ENCODE measurements at regions not wholly inside any gene's neighbourhood (a gene's known extent, or its start where the extent isn't known, plus 50 kb on each side); places are given as distances from the start of the nearest gene placed in this dataset.

GRCh38 chr4:12861422-12861821 is 622.7 kb downstream of the RAB28 start:
- Histone ChIP-seq H3K9ac (ENCODE audit: low read length) (no peak overlapping the region), H3K27ac (ENCODE audit: low read depth, low read length) (no peak overlapping the region), H3K9me3 (ENCODE audit: control insufficient read depth in 1 of 2, insufficient read depth in 1 of 2, low read depth in 1 of 2, low read length in 2 of 2) (no peaks in the 10 kb centered on the region), H4K20me1 (ENCODE audit: insufficient read depth) (no peaks in the 10 kb centered on the region), H3K4me2 (ENCODE audit: low read length) (no peak overlapping the region), H3K36me3 (ENCODE audit: control insufficient read depth in 1 of 2, insufficient read depth in 2 of 2, low read length in 2 of 2) (no peaks in the 10 kb centered on the region), H3K4me1 (ENCODE audit: control insufficient read depth in 1 of 2, insufficient read depth in 2 of 2, low read length in 2 of 2) (no peaks in the 10 kb centered on the region), H2AFZ (ENCODE audit: low read depth, low read length, poor library complexity, severe bottlenecking) (no peak overlapping the region), H3K9me2 (ENCODE audit: insufficient read depth) (no peaks in the 10 kb centered on the region), H3K4me3 (replicated peaks in 1 of 2; ENCODE audit: low read depth in 1 of 2, low read length in 2 of 2) (no peak overlapping the region), H3K27me3 (ENCODE audit: insufficient read depth, low read length) (no peaks in the 10 kb centered on the region), H3K79me2 (ENCODE audit: insufficient read depth, low read length) (no peaks in the 10 kb centered on the region)
- no TSS peak for BruUV-seq (replicated peaks)
- ATAC-seq = no peak
- DNase-seq (ENCODE audit: low read depth, low spot score) = no peak
- intact Hi-C loops (cut with micrococcal nuclease) = no loop called here
- ChIA-PET CTCF (interaction anchor here (0.7 kb wide), 1 partner anchor 16 kb away, joined by 3 read pairs; no protein-coding TSS in a partner anchor), POLR2A (no interaction called here), RAD21 (ENCODE audit: low non-redundant PET in 1 of 2, low total read pairs in 2 of 2, uncharacterized antibody in 2 of 2, unreplicated experiment in 2 of 2) (no interaction called here)
- TF ChIP-seq ZNF274 (IDR thresholded peaks at IDR 0.05; ENCODE audit: low read depth, low read length) (no peak), SRF (IDR thresholded peaks at IDR 0.05; ENCODE audit: low read depth) (no peak), YY1 (IDR thresholded peaks at IDR 0.05; ENCODE audit: extremely low read depth, insufficient replicate concordance, low read depth, low read length) (no peak), MAX (IDR thresholded peaks at IDR 0.05) (no peak), EZH2phosphoT487 (IDR thresholded peaks at IDR 0.05; ENCODE audit: borderline replicate concordance) (no peak), POLR2AphosphoS5 (IDR thresholded peaks at IDR 0.05; ENCODE audit: low read depth, low read length) (no peak), ZFX (IDR thresholded peaks at IDR 0.05) (no peak), POLR2A (IDR thresholded peaks at IDR 0.05; ENCODE audit: borderline replicate concordance, extremely low read depth, insufficient read depth, insufficient read length) (no peak), ELF1 (IDR thresholded peaks at IDR 0.05; ENCODE audit: borderline replicate concordance, low read depth) (no peak)
- TF ChIP-seq, protein P1, sequence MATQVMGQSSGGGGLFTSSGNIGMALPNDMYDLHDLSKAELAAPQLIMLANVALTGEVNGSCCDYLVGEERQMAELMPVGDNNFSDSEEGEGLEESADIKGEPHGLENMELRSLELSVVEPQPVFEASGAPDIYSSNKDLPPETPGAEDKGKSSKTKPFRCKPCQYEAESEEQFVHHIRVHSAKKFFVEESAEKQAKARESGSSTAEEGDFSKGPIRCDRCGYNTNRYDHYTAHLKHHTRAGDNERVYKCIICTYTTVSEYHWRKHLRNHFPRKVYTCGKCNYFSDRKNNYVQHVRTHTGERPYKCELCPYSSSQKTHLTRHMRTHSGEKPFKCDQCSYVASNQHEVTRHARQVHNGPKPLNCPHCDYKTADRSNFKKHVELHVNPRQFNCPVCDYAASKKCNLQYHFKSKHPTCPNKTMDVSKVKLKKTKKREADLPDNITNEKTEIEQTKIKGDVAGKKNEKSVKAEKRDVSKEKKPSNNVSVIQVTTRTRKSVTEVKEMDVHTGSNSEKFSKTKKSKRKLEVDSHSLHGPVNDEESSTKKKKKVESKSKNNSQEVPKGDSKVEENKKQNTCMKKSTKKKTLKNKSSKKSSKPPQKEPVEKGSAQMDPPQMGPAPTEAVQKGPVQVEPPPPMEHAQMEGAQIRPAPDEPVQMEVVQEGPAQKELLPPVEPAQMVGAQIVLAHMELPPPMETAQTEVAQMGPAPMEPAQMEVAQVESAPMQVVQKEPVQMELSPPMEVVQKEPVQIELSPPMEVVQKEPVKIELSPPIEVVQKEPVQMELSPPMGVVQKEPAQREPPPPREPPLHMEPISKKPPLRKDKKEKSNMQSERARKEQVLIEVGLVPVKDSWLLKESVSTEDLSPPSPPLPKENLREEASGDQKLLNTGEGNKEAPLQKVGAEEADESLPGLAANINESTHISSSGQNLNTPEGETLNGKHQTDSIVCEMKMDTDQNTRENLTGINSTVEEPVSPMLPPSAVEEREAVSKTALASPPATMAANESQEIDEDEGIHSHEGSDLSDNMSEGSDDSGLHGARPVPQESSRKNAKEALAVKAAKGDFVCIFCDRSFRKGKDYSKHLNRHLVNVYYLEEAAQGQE (IDR thresholded peaks at IDR 0.05; ENCODE audit: low read depth) = no peak
